Hepatocyte (in vitro differentiated cells): ENCODE measurements at regions not wholly inside any gene's neighbourhood (a gene's known extent, or its start where the extent isn't known, plus 50 kb on each side); places are given as distances from the start of the nearest gene placed in this dataset.

Experiments
- DNase-seq: peaks from one replicate; pipeline ENCODE4 v3.0.0-alpha.2; 2016; ENCODE audit warnings: low spot score
- H2AFZ ChIP-seq: fragments of 200-600 bp; sonication (generic); 2 replicates; pipeline ENCODE4 v1.6.0; 2016; ENCODE audit warnings: antibody characterized with exemption, mild to moderate bottlenecking
- H3K27ac ChIP-seq: fragments of 200-600 bp; sonication (generic); 2 replicates; pipeline ENCODE4 v1.5.1; 2016; ENCODE audit warnings: mild to moderate bottlenecking
- H3K27me3 ChIP-seq: fragments of 200-600 bp; sonication (generic); 2 replicates; pipeline ENCODE4 v1.6.1; 2016
- H3K36me3 ChIP-seq: fragments of 200-600 bp; sonication (generic); replicated peaks from 2 replicates; pipeline ENCODE4 v1.5.1; 2016; ENCODE audit warnings: low read depth; ENCODE audit not compliant: insufficient read depth
- H3K4me1 ChIP-seq: fragments of 200-600 bp; sonication (generic); 2 replicates; pipeline ENCODE4 v1.5.1; 2016; ENCODE audit warnings: mild to moderate bottlenecking, moderate library complexity; ENCODE audit not compliant: insufficient read depth
- H3K4me2 ChIP-seq: fragments of 200-600 bp; sonication (generic); 2 replicates; pipeline ENCODE4 v1.6.0; 2016
- H3K4me3 ChIP-seq: fragments of 200-600 bp; sonication (generic); 2 replicates; pipeline ENCODE4 v1.5.1; 2016; ENCODE audit warnings: mild to moderate bottlenecking
- H3K79me2 ChIP-seq: fragments of 200-600 bp; sonication (generic); 2 replicates; pipeline ENCODE4 v1.6.0; 2017; ENCODE audit warnings: mild to moderate bottlenecking
- H3K9me2 ChIP-seq: fragments of 200-600 bp; sonication (generic); replicated peaks from 2 replicates; pipeline ENCODE4 v1.6.0; 2017; ENCODE audit warnings: mild to moderate bottlenecking; ENCODE audit not compliant: insufficient read depth
- H3K9me3 ChIP-seq: fragments of 200-600 bp; sonication (generic); 2 replicates; pipeline ENCODE4 v1.5.1; 2016; ENCODE audit warnings: low read depth, mild to moderate bottlenecking
- H4K20me1 ChIP-seq: fragments of 200-600 bp; sonication (generic); 2 replicates; pipeline ENCODE4 v1.6.0; 2016; ENCODE audit warnings: mild to moderate bottlenecking; ENCODE audit not compliant: insufficient read depth, poor library complexity, severe bottlenecking
- CTCF ChIP-seq: fragments of 200-600 bp; sonication (generic); IDR thresholded peaks from 2 replicates; pipeline ENCODE4 v1.5.1; 2016; ENCODE audit warnings: antibody characterized with exemption, mild to moderate bottlenecking; ENCODE audit not compliant: poor library complexity
- EZH2 ChIP-seq: fragments of 200-600 bp; sonication (generic); IDR thresholded peaks from 2 replicates; pipeline ENCODE4 v1.6.1; 2016; ENCODE audit warnings: antibody characterized with exemption, mild to moderate bottlenecking, borderline replicate concordance
- EZH2phosphoT487 ChIP-seq: fragments of 200-600 bp; sonication (generic); IDR thresholded peaks from one replicate; pipeline ENCODE4 v1.6.1; 2018; ENCODE audit warnings: antibody characterized with exemption, mild to moderate bottlenecking, low read depth, moderate library complexity; ENCODE audit not compliant: unreplicated experiment, severe bottlenecking
- WGBS: methylation state at CpG from one replicate; pipeline ENCODE4 v1.1.6; 2016; ENCODE audit warnings: low lambda C conversion rate; ENCODE audit errors: missing lambda C conversion rate; 5-methylcytosine and 5-hydroxymethylcytosine counted together

GRCh38 chr7:86222806-86223205 is 420.9 kb upstream of the GRM3 start:
- no peak for DNase-seq
- Histone ChIP-seq H3K27me3 (no peaks in the 10 kb centered on the region), H3K79me2 (no peaks in the 10 kb centered on the region), H2AFZ (no peak overlapping the region), H4K20me1 (no peaks in the 10 kb centered on the region), H3K4me1 (no peaks in the 10 kb centered on the region), H3K36me3 (no peaks in the 10 kb centered on the region), H3K27ac (no peak overlapping the region), H3K4me2 (no peak overlapping the region), H3K9me2 (no peaks in the 10 kb centered on the region), H3K9me3 (no peaks in the 10 kb centered on the region), H3K4me3 (no peak overlapping the region)
- no peak for TF ChIP-seq CTCF
- TF ChIP-seq EZH2, result no peak
- no peak for TF ChIP-seq EZH2phosphoT487
- 100% methylated on average over 1 of the region's 1 CpG for WGBS

DNA sequence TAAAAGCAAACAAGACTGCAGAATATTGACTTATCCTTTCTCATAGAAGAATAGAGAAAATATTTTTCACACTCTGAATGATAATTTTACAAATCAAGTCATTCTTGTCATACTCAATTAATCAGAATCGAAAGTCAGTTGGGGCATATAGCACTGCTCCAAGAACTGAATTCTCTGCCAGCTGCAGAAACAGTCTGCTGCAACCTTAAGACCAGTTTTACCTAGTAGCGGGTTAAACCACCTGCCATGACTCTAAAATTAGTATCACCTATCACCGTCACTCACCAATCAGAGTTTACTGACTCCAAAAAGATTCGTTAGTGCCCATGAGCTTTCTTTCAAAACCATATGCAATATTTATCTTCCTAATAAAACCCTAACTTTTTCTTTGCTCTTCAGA is 429.0 kb upstream of the GRM3 start:
- no peak for TF ChIP-seq CTCF
- no peak for TF ChIP-seq EZH2
- no peak for TF ChIP-seq EZH2phosphoT487
- Histone ChIP-seq H3K27me3 (no peaks in the 10 kb centered on the region), H3K9me3 (no peaks in the 10 kb centered on the region), H4K20me1 (no peaks in the 10 kb centered on the region), H3K27ac (no peak overlapping the region), H3K79me2 (no peaks in the 10 kb centered on the region), H3K4me1 (no peaks in the 10 kb centered on the region), H3K36me3 (no peaks in the 10 kb centered on the region), H3K9me2 (no peaks in the 10 kb centered on the region), H2AFZ (no peak overlapping the region), H3K4me2 (no peak overlapping the region), H3K4me3 (no peak overlapping the region)
- WGBS, result 92% methylated on average over 4 of the region's 4 CpGs
- DNase-seq, result no peak

- Histone ChIP-seq H3K27me3 (no peaks in the 10 kb centered on the region), H3K4me3 (no peak overlapping the region), H3K27ac (no peak overlapping the region), H3K4me2 (no peak overlapping the region), H3K9me2 (no peaks in the 10 kb centered on the region), H3K36me3 (no peaks in the 10 kb centered on the region), H3K4me1 (no peaks in the 10 kb centered on the region), H3K9me3 (no peaks in the 10 kb centered on the region), H4K20me1 (no peaks in the 10 kb centered on the region), H2AFZ (no peak overlapping the region), H3K79me2 (no peaks in the 10 kb centered on the region)
- TF ChIP-seq EZH2, result no peak
- TF ChIP-seq EZH2phosphoT487, result no peak
- no peak for TF ChIP-seq CTCF
- 53% methylated on average over 2 of the region's 2 CpGs for WGBS
- no peak for DNase-seq
These were observed 430.7 kb upstream of the GRM3 start for GRCh38 chr7:86212976-86213375.

GRCh38 chr7:86209036-86209435 is 434.7 kb upstream of the GRM3 start:
- Histone ChIP-seq H3K9me3 (no peaks in the 10 kb centered on the region), H3K36me3 (no peaks in the 10 kb centered on the region), H2AFZ (no peak overlapping the region), H3K27me3 (no peaks in the 10 kb centered on the region), H4K20me1 (no peaks in the 10 kb centered on the region), H3K4me3 (no peak overlapping the region), H3K4me2 (no peak overlapping the region), H3K9me2 (no peaks in the 10 kb centered on the region), H3K4me1 (no peaks in the 10 kb centered on the region), H3K79me2 (no peaks in the 10 kb centered on the region), H3K27ac (no peak overlapping the region)
- TF ChIP-seq EZH2, result no peak
- TF ChIP-seq EZH2phosphoT487, result no peak
- TF ChIP-seq CTCF, result no peak
- no peak for DNase-seq
- whole genome bisulfite sequencing, result 70% methylated on average over 8 of the region's 8 CpGs
